ENCODE measurements at regions not wholly inside any gene's neighbourhood (a gene's known extent, or its start where the extent isn't known, plus 50 kb on each side); places are given as distances from the start of the nearest gene placed in this dataset.
A peak's percentile ranks its signal among the peaks of the same experiment; 100 is the strongest.

DNA sequence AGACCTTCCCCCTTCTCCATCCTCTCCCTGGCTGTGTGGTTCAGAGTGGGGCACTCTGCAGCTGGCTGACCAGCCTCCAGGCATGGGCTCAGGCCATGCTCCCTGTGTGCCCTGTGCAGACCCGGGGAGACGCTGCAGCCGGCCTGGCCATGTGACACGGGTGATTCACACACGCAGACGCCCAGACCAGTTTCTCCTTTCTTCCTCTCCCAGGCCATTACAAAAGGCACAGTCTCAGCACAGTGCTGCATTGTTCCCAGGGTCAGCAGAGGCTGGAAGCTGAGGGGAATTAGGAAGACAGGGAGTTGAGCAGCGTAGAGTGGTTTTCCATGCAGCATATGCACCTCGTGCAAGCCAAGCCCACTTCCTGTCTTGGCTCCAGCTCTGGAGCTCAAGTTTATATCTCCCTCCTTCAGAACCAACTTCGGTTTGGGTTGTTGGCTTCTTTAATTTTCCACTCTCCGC is 288.5 kb downstream of the TNS1 start:
- Histone ChIP-seq H3K36me3 (ENCODE audit: control insufficient read depth, insufficient read depth, low read length) (no peaks in the 10 kb centered on the region), H3K4me3 (ENCODE audit: low read depth in 2 of 2, low read length in 2 of 2) (no peak overlapping the region), H3K9me3 (ENCODE audit: control insufficient read depth, insufficient read depth, low read depth, low read length) (no peaks in the 10 kb centered on the region), H3K4me1 (ENCODE audit: control insufficient read depth, insufficient read depth, low read length) (no peaks in the 10 kb centered on the region), H3K27ac (ENCODE audit: low read length) (no peak overlapping the region), H3K27me3 (ENCODE audit: control insufficient read depth, insufficient read depth, low read length) (peaks cover 2% of the 10 kb centered on the region; the same call in 1 of the 2 replicates)
- POLR2A ChIA-PET = no interaction called here
- BruUV-seq (replicated peaks) = no TSS peak
- CTCF ChIA-PET = no interaction called here
- DNase-seq (ENCODE audit: low read depth, low spot score) (no peak), ATAC-seq (peak; percentile 52; the same call in 1 of the 2 replicates)
- intact Hi-C loops (cut with micrococcal nuclease; ENCODE audit: unreplicated experiment) (loop anchor here (10.0 kb wide), 1 partner anchor 200 kb away; no protein-coding TSS in a partner anchor), in situ Hi-C loops (cut with HindIII; ENCODE audit: low pct_unique_long_range_greater_than_20kb, low sequenced_read_pairs) (no loop called here)
- TF ChIP-seq REST (IDR thresholded peaks at IDR 0.05; ENCODE audit: insufficient read depth in 1 of 2, low read depth in 2 of 2, low read length in 1 of 2) (no peak), POLR2AphosphoS5 (IDR thresholded peaks at IDR 0.05; ENCODE audit: low read depth, low read length) (no peak), CTCF (IDR thresholded peaks at IDR 0.05) (no peak), TCF7L2 (IDR thresholded peaks at IDR 0.05; ENCODE audit: low read depth, low read length) (no peak), SIN3A (IDR thresholded peaks at IDR 0.05; ENCODE audit: borderline replicate concordance, insufficient read depth, low read depth, low read length) (no peak)

DNA sequence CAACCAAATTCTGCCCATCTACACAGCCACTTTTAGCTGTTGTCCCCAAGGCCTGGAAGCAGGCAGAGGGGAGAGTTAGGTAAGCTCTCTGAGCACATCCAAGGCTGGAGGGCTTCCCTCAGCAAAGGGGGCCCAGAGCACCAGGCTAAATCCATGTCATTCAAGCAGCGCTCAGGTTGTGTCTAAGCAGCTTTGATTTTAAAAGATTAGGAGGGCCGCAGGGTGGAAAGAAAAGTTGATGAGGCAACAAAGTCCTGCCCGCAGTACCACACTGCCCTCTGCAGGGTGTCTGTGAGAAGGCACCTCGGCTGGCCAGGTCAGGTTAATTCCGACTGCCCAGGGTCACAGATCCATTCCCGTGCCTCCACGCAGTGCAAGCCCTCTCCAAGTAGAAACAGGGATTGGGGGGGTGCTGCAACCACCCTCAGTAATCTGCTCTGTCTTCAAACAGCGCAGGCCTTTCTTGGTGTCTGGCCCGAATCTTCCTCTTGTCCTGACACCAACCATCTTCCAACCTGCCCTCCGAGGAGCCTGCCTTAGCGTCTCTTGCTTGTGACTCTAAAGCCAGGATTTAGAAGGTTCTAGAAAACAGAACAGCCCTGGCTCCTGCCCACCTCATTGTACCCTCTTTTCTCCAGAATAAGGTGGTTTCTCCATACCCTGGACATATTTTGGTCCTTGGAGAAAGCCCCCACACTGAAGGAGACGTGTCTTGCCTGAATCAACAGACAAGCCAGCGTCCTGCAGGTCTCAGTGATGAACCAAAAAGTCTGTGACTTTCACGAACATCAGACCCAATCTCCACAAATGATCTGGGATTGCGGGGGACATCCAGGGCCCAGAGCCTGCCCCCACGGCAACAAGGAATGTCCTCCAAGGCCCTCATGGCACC is 289.2 kb downstream of the TNS1 start:
- H3K9me3 ChIP-seq (ENCODE audit: control insufficient read depth, insufficient read depth, low read depth, low read length) = no peaks in the 10 kb centered on the region
- ChIA-PET POLR2A (no interaction called here), CTCF (interaction anchor here (0.6 to 0.8 kb wide), 2 partner anchors 26 to 356 kb away, joined by 3 to 5 read pairs; no protein-coding TSS in a partner anchor)
- H3K36me3 ChIP-seq (ENCODE audit: control insufficient read depth, insufficient read depth, low read length) = no peaks in the 10 kb centered on the region
- in situ Hi-C loops (cut with HindIII; ENCODE audit: low pct_unique_long_range_greater_than_20kb, low sequenced_read_pairs) (no loop called here), intact Hi-C loops (cut with micrococcal nuclease; ENCODE audit: unreplicated experiment) (loop anchor here (1.0 to 10.0 kb wide), 2 partner anchors 199 to 1031 kb away; no protein-coding TSS in a partner anchor)
- H3K4me1 ChIP-seq (ENCODE audit: control insufficient read depth, insufficient read depth, low read length) = no peaks in the 10 kb centered on the region
- peaks cover 3% of the 10 kb centered on the region; the same call in 1 of the 2 replicates for H3K27me3 ChIP-seq (ENCODE audit: control insufficient read depth, insufficient read depth, low read length)
- no peak overlapping the region for H3K27ac ChIP-seq (ENCODE audit: low read length)
- DNase-seq (ENCODE audit: low read depth, low spot score) = peak; percentile 54
- peak; percentile 86 for ATAC-seq
- TF ChIP-seq CTCF (IDR thresholded peaks at IDR 0.05) (peak; percentile 97), REST (IDR thresholded peaks at IDR 0.05; ENCODE audit: insufficient read depth in 1 of 2, low read depth in 2 of 2, low read length in 1 of 2) (no peak)
- BruUV-seq (replicated peaks) = no TSS peak
- no peak overlapping the region for H3K4me3 ChIP-seq (ENCODE audit: low read depth in 2 of 2, low read length in 2 of 2)

Data from Panc1 (cell line).